Nephron progenitor cell (in vitro differentiated cells): ENCODE measurements at regions not wholly inside any gene's neighbourhood (a gene's known extent, or its start where the extent isn't known, plus 50 kb on each side); places are given as distances from the start of the nearest gene placed in this dataset.

ENCODE experiments used
- DNase-seq: peaks from one replicate; pipeline ENCODE4 v3.0.0; 2021
- H3K27ac Mint-ChIP-seq: 2 replicates; pipeline ENCODE4 v1.8.0; 2021; ENCODE audit warnings: mild to moderate bottlenecking, moderate library complexity, mixed read lengths
- H3K27me3 Mint-ChIP-seq: 2 replicates; pipeline ENCODE4 v1.8.0; 2021; ENCODE audit warnings: mild to moderate bottlenecking, low read depth, mixed read lengths; ENCODE audit not compliant: poor library complexity
- H3K36me3 Mint-ChIP-seq: 2 replicates; pipeline ENCODE4 v1.8.0; 2021; ENCODE audit warnings: low read depth, mixed read lengths
- H3K4me1 Mint-ChIP-seq: 2 replicates; pipeline ENCODE4 v1.8.0; 2021; ENCODE audit warnings: mixed read lengths
- H3K4me3 Mint-ChIP-seq: 2 replicates; pipeline ENCODE4 v1.8.0; 2021; ENCODE audit warnings: mild to moderate bottlenecking, moderate library complexity, mixed read lengths
- H3K9me3 Mint-ChIP-seq: 2 replicates; pipeline ENCODE4 v1.8.0; 2021; ENCODE audit warnings: mild to moderate bottlenecking, moderate library complexity, mixed read lengths
- TF ChIP-seq, protein P1 (sequence below): fragments of 200-600 bp; sonication (generic); IDR thresholded peaks from 2 replicates; pipeline ENCODE4 v1.5.0; 2021; ENCODE audit warnings: antibody characterized with exemption

DNA sequence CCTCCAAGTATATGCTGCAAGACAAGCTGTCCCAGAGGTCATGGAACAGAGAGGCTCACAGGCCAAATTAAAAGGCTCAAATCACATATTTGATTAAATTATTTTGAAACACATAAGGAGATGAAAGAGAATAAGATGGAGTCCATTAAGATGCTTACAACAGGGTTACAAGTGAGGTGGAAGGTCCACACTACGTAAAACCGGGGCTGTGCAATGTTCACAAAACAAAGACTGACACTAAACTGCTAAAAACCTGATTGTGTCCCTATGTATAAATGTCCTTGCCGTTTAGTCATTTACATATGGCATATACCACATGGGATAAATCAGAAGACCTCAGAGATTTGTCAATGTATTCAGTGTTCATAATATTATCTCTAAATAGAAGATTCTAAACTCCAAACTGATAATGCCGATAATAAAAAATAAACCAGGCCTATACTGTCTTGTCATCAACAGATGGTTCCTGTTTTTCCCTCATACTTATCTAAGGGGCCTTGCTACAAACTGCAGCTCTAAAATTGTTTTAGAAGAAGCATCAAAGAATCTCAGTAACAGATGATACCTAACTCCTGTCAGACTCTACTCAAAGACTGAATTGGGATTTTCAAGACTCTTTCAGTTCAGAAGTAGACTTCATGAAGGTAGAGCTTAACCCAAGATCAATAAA lies 51.8 kb upstream of the RIPOR2 start:
- Mint-ChIP-seq H3K27me3 (peaks cover 3% of the 10 kb centered on the region), H3K9me3 (peaks cover 31% of the 10 kb centered on the region), H3K27ac (no peak overlapping the region), H3K4me3 (no peak overlapping the region), H3K36me3 (peaks cover 21% of the 10 kb centered on the region), H3K4me1 (peaks cover 18% of the 10 kb centered on the region)
- TF ChIP-seq, protein P1, sequence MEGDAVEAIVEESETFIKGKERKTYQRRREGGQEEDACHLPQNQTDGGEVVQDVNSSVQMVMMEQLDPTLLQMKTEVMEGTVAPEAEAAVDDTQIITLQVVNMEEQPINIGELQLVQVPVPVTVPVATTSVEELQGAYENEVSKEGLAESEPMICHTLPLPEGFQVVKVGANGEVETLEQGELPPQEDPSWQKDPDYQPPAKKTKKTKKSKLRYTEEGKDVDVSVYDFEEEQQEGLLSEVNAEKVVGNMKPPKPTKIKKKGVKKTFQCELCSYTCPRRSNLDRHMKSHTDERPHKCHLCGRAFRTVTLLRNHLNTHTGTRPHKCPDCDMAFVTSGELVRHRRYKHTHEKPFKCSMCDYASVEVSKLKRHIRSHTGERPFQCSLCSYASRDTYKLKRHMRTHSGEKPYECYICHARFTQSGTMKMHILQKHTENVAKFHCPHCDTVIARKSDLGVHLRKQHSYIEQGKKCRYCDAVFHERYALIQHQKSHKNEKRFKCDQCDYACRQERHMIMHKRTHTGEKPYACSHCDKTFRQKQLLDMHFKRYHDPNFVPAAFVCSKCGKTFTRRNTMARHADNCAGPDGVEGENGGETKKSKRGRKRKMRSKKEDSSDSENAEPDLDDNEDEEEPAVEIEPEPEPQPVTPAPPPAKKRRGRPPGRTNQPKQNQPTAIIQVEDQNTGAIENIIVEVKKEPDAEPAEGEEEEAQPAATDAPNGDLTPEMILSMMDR = no peak
- DNase-seq = no peak

DNA sequence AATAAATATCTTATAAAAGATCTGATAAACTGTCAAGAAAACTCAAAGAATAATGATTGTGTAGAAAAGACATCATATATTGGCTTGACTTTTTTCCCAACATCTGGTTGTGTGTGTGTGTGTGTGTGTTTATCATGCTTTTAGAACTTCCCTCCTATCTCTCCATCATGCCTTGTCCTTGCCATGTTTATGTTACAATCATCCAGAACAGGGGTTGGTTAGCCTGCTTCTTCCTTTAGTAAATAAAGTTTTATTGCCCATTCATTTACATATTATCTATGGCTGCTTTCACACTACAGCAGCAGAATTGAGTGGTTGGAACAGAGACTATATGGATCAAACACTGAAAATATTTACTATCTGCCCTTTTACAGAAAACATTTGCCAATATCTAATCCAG lies 52.8 kb upstream of the RIPOR2 start:
- Mint-ChIP-seq H3K4me3 (no peak overlapping the region), H3K27me3 (peaks cover 3% of the 10 kb centered on the region), H3K27ac (peak overlapping the region; percentile 24), H3K9me3 (peaks cover 39% of the 10 kb centered on the region), H3K36me3 (peaks cover 21% of the 10 kb centered on the region), H3K4me1 (peaks cover 18% of the 10 kb centered on the region)
- no peak for DNase-seq
- TF ChIP-seq, protein P1 = no peak

DNA sequence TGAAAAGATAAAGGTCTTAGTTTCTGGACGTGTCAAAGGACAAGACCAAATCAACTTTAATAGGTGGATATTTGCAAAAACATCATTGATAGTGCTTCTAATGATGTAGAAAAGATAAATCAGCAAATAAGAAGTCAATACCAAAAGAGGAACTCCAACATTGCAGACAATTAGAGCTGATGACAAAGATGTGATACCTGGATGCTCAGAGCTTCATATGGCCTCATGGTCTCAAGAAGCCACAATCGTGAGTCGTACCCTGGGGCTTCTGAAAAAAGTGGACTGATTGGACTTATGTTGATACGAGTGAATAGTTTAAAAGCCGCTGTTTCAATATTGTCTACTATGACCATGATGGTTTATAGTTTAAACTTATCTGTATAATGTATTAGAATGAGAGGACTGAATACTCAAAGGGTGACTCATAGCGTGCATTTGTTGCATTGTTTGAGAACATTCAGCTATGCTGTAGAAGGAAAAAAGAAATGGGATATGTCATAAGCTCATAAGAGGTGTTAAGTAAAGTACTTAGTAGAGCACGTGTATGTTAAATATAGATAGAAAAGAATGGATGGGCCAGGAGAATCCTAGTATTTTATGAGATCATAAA lies 54.6 kb upstream of the RIPOR2 start:
- Mint-ChIP-seq H3K4me1 (peaks cover 8% of the 10 kb centered on the region), H3K9me3 (peaks cover 39% of the 10 kb centered on the region), H3K27ac (no peak overlapping the region), H3K36me3 (peaks cover 21% of the 10 kb centered on the region), H3K27me3 (peaks cover 8% of the 10 kb centered on the region), H3K4me3 (no peak overlapping the region)
- TF ChIP-seq, protein P1 = no peak
- DNase-seq = no peak

DNA sequence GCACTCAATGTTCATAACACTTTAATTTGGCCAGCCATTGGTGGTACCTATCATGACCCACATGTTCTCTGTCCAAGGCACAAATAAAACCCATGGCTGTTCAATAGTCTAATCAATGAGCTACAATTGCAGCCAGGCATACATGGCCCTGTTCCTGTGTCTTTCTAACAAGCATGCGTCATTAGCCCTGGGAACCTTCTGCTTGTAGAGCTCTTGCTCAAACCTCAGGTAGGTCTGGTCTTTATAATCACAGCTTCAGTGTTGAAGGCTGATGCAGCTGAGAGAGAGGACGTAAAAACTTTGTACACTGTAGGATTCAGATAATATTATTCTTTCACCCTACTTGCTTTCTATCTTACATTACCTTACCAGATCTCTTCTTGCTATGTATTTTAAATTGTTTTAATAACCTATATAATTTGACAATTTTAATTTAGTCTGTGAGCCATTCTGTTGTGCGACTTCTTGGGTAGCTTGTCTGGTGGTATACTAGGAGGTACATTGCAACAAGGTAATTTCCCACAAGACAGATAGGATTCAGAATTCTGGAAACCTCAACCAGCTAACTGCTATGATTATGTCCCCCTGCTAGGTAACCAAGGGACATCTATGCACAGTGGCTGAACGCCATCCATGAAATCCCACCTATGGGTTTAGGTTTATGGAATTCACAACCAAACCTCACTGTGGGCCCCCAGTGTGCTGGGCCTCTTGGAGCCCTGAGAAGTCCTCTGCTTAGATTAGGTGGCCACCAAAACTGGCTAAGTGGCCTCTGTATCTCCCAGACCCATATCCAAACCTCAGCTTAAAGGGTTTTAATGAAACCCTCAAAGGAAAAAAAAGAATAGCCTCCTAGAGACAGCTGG lies 55.4 kb upstream of the RIPOR2 start:
- no peak overlapping the region for H3K27ac Mint-ChIP-seq
- TF ChIP-seq, protein P1 = no peak
- peaks cover 39% of the 10 kb centered on the region for H3K9me3 Mint-ChIP-seq
- H3K4me1 Mint-ChIP-seq = peaks cover 7% of the 10 kb centered on the region
- H3K27me3 Mint-ChIP-seq = peaks cover 8% of the 10 kb centered on the region
- no peak overlapping the region for H3K4me3 Mint-ChIP-seq
- H3K36me3 Mint-ChIP-seq = peaks cover 21% of the 10 kb centered on the region
- DNase-seq = no peak

GRCh38 chr6:24991810-24992467 lies 56.2 kb upstream of the RIPOR2 start:
- peak; percentile 45 for DNase-seq

More at GRCh38 chr6:24991810-24992467, 56.2 kb upstream of the RIPOR2 start:
- H3K4me3 Mint-ChIP-seq = no peak overlapping the region
- TF ChIP-seq, protein P1 = peak; percentile 77
- no peak overlapping the region for H3K27ac Mint-ChIP-seq
- peaks cover 15% of the 10 kb centered on the region for H3K4me1 Mint-ChIP-seq
- H3K27me3 Mint-ChIP-seq = peaks cover 8% of the 10 kb centered on the region
- H3K9me3 Mint-ChIP-seq = peaks cover 32% of the 10 kb centered on the region
- peaks cover 15% of the 10 kb centered on the region for H3K36me3 Mint-ChIP-seq
